ENCODE measurements at regions not wholly inside any gene's neighbourhood (a gene's known extent, or its start where the extent isn't known, plus 50 kb on each side); places are given as distances from the start of the nearest gene placed in this dataset. TPM values are rescaled to one million over a fixed set of nuclear protein-coding genes. Genes with fewer than 3 reads are reported as not detected.
A peak's percentile ranks its signal among the peaks of the same experiment; 100 is the strongest.

- no peak for DNase-seq
Observed at GRCh38 chr1:184813528-184814089, 59.0 kb upstream of the EDEM3 start.

GRCh38 chr1:184811439-184812111 is 56.9 kb upstream of the EDEM3 start:
- no peak for DNase-seq

- no peak for DNase-seq
Observed at GRCh38 chr1:184810735-184811343, 56.2 kb upstream of the EDEM3 start.

DNA sequence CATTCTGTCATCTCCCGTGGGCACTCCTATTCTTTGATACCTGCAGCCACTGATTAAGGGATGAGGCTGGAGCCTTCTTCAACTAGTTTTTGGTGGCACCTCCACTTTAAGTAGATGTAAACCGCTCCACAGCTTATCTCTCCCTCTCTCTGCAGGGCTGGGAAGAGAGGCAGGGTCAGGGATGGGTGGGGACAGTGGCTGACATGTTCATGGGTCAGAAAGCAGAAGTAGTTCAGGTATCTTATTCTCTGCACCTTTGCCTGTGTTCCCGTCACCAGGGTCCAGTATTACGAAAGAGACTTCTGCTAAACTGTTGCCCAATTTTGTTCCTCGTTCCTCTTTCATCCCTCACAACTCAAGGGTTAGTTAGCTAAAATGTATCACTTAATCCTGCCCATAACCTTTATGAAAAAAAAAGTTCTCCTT is 51.7 kb upstream of the EDEM3 start:
- no peak for DNase-seq

GRCh38 chr1:184805667-184806295 is 51.1 kb upstream of the EDEM3 start:
- peak; percentile 84 for DNase-seq

Small RNA genes lying in the stretch of these regions (small RNA-seq; reads per million reads assigned to genes)
- gene RNU7-13P: not detected
